Sigmoid colon (tissue), 4 donors: ENCODE measurements at regions not wholly inside any gene's neighbourhood (a gene's known extent, or its start where the extent isn't known, plus 50 kb on each side); places are given as distances from the start of the nearest gene placed in this dataset.

ENCODE experiments used
- CTCF ChIP-seq, 4 experiments: fragments of 450-650 bp in 3 of 4; fragments of 200-600 bp in 1 of 4; IDR thresholded peaks; one replicate each; pipeline ENCODE4 v1.5.1; 2016 to 2019; ENCODE audit warnings: antibody characterized with exemption in 4 of 4, mild to moderate bottlenecking in 3 of 4, moderate library complexity in 2 of 4
- EP300 ChIP-seq, 4 donors: sonication (generic); formaldehyde crosslinking; IDR thresholded peaks; one replicate each; pipeline ENCODE4 v1.6.1; 2017; ENCODE audit warnings: antibody characterized with exemption in 4 of 4
- POLR2A ChIP-seq, 2 donors: fragments of 450-650 bp; IDR thresholded peaks; one replicate each; pipeline ENCODE4 v1.6.1; 2016; ENCODE audit warnings: antibody characterized with exemption in 2 of 2, mild to moderate bottlenecking in 2 of 2, moderate library complexity in 2 of 2

GRCh38 chr7:156191090-156191489 is 378.8 kb upstream of the SHH start:
- TF ChIP-seq POLR2A (IDR thresholded peaks at IDR 0.05), result no peak
- no peak for TF ChIP-seq EP300 (IDR thresholded peaks at IDR 0.05)
- no peak for TF ChIP-seq CTCF (IDR thresholded peaks at IDR 0.05)
